ENCODE measurements at regions not wholly inside any gene's neighbourhood (a gene's known extent, or its start where the extent isn't known, plus 50 kb on each side); places are given as distances from the start of the nearest gene placed in this dataset.

DNA sequence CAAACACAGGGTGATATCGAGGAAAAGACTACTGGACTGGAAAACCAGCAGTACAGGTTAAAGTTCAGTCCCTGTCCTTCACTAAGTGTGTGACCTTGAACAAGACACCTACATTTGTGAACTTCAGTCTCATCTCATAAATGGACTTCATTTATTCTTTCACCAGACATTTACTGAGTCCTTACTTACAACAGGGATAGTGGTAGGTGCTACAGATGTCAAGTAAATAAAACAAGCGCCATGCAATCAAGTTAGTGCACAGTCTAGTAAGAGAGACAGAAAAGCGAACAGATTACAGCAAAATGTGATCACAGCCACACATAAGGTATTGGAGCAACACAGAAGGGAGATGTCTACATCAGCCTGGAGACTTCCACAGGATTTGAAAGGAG is 413.2 kb downstream of the ACTL7B start:
- no peaks in the 10 kb centered on the region for H3K27me3 ChIP-seq
- H3K4me1 ChIP-seq, result no peaks in the 10 kb centered on the region
- no peak overlapping the region for H3K4me3 ChIP-seq
- H3K27ac ChIP-seq, result no peak overlapping the region
- H3K9me3 ChIP-seq, result no peaks in the 10 kb centered on the region
- TF ChIP-seq, protein P1, sequence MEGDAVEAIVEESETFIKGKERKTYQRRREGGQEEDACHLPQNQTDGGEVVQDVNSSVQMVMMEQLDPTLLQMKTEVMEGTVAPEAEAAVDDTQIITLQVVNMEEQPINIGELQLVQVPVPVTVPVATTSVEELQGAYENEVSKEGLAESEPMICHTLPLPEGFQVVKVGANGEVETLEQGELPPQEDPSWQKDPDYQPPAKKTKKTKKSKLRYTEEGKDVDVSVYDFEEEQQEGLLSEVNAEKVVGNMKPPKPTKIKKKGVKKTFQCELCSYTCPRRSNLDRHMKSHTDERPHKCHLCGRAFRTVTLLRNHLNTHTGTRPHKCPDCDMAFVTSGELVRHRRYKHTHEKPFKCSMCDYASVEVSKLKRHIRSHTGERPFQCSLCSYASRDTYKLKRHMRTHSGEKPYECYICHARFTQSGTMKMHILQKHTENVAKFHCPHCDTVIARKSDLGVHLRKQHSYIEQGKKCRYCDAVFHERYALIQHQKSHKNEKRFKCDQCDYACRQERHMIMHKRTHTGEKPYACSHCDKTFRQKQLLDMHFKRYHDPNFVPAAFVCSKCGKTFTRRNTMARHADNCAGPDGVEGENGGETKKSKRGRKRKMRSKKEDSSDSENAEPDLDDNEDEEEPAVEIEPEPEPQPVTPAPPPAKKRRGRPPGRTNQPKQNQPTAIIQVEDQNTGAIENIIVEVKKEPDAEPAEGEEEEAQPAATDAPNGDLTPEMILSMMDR (IDR thresholded peaks at IDR 0.05), result no peak
- no peak for DNase-seq (ENCODE audit: low spot score)
- no peaks in the 10 kb centered on the region for H3K36me3 ChIP-seq

DNA sequence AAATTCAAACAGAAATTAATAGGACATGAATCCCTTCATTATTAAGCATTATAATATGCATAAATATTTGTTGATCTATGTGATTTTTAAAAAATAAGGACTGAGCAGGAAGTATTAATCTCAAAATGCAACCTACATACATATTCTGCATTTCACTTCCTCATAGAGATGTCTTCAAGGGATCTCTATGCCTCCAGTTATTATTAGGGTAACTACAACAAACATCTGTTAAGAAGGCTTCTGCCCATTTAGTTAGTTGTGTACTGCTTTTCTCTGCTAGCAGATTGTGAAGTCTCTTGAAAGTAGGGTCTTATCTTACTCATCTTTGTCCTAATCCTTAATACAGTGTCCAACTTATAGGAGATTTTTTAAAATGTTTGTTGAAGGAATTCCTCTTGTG is 414.1 kb downstream of the ACTL7B start:
- H3K4me3 ChIP-seq, result no peak overlapping the region
- no peak for DNase-seq (ENCODE audit: low spot score)
- no peaks in the 10 kb centered on the region for H3K36me3 ChIP-seq
- no peak overlapping the region for H3K27ac ChIP-seq
- TF ChIP-seq, protein P1 (IDR thresholded peaks at IDR 0.05), result no peak
- H3K27me3 ChIP-seq, result no peaks in the 10 kb centered on the region
- no peaks in the 10 kb centered on the region for H3K9me3 ChIP-seq
- H3K4me1 ChIP-seq, result no peaks in the 10 kb centered on the region

DNA sequence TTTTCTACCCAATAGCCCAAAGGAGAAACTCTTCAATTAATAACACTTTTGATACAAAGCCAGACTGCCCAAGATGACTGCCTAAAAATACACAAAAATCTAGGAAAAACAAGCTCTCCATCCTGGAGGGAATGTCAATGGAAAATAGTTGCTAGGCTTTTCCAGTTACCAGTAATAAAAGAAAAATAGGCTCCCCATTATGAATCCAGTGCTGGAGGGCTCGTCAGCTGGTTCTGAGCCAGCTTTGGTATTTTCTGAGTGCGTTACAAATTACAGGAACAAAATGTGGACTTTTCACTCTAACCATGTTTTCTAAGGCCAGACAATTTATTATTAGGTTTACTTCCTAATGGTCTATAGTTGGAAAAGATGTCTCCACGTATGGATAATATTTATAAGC is 414.5 kb downstream of the ACTL7B start:
- H3K27me3 ChIP-seq, result no peaks in the 10 kb centered on the region
- no peaks in the 10 kb centered on the region for H3K4me1 ChIP-seq
- no peak overlapping the region for H3K4me3 ChIP-seq
- no peak for DNase-seq (ENCODE audit: low spot score)
- no peaks in the 10 kb centered on the region for H3K36me3 ChIP-seq
- no peaks in the 10 kb centered on the region for H3K9me3 ChIP-seq
- no peak overlapping the region for H3K27ac ChIP-seq
- TF ChIP-seq, protein P1 (IDR thresholded peaks at IDR 0.05), result no peak

DNA sequence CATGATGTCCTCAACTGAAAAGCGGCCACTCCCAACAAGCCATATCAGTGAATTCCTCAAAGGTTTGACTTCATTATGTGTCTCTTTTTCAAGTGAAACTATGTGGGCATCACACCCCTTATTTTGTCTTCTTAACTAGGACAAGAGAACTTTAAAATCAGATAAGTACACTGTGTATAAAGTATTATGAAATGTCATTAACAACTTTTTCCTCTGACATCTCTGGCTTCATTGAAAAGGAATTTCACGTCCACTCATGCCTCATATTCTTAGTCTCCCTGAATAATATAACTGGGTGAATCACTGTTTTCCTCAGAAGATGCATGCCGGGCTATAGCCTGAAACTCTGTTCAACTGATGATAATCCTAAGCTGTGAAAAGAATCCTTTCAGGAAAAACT is 415.8 kb downstream of the ACTL7B start:
- Histone ChIP-seq H3K4me3 (no peak overlapping the region), H3K27ac (no peak overlapping the region), H3K9me3 (no peaks in the 10 kb centered on the region), H3K27me3 (no peaks in the 10 kb centered on the region), H3K36me3 (no peaks in the 10 kb centered on the region), H3K4me1 (no peaks in the 10 kb centered on the region)
- TF ChIP-seq, protein P1 (IDR thresholded peaks at IDR 0.05), result no peak
- DNase-seq (ENCODE audit: low spot score), result no peak

DNA sequence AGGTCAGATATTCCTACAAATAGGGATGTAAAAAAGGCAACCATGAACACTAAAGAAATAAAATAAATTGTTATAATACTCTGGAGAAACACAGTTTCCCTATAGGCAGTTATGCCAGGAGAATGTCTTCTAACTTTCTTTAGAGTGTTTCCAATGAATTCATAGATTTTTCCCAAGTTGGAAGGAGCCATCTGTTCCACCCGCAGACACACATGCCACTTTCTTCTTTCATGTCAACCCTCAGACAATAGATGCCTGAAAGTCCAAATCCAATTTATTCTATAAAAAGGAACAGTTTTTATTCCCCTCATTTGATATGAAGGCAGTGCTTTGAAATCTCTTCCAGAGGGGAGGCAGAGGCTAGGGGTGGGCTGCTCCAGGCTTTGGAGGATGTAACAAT is 418.1 kb downstream of the ACTL7B start:
- no peaks in the 10 kb centered on the region for H3K9me3 ChIP-seq
- no peak for DNase-seq (ENCODE audit: low spot score)
- no peak overlapping the region for H3K4me3 ChIP-seq
- H3K36me3 ChIP-seq, result no peaks in the 10 kb centered on the region
- H3K27me3 ChIP-seq, result no peaks in the 10 kb centered on the region
- H3K27ac ChIP-seq, result no peak overlapping the region
- no peaks in the 10 kb centered on the region for H3K4me1 ChIP-seq
- TF ChIP-seq, protein P1 (IDR thresholded peaks at IDR 0.05), result no peak

DNA sequence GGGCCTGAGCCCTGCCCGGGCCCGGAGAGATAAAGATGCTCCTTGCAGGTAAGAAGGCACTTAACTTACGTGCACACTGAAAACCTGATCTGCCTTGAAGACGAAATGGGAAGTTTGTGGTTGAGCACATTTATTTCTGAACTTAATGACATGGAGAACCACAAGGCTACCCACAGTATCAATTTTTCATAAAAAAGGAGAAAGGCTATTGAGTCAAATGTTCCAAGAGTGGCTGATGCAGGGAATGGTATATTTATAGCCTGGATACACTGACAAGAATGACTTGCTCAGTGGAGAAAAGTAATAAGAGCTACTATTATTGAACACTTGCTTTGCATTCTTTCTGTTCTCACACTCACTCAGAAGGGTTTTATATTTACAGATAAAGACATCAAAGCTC is 419.3 kb downstream of the ACTL7B start:
- no peaks in the 10 kb centered on the region for H3K36me3 ChIP-seq
- H3K4me1 ChIP-seq, result no peaks in the 10 kb centered on the region
- H3K9me3 ChIP-seq, result peaks cover 0 to 9% of the 10 kb centered on the region in 2 donors
- H3K27ac ChIP-seq, result no peak overlapping the region
- no peak for DNase-seq (ENCODE audit: low spot score)
- H3K4me3 ChIP-seq, result no peak overlapping the region
- no peaks in the 10 kb centered on the region for H3K27me3 ChIP-seq
- TF ChIP-seq, protein P1 (IDR thresholded peaks at IDR 0.05), result no peak
